HG03060 (cell line): ENCODE measurements at regions not wholly inside any gene's neighbourhood (a gene's known extent, or its start where the extent isn't known, plus 50 kb on each side); places are given as distances from the start of the nearest gene placed in this dataset.

ENCODE experiments used
- ATAC-seq: cut with Tn5 transposase; IDR thresholded peaks from one replicate; pipeline ENCODE4 v1.9.1; 2021; ENCODE audit warnings: low read depth, moderate number of reproducible peaks; ENCODE audit not compliant: unreplicated experiment

DNA sequence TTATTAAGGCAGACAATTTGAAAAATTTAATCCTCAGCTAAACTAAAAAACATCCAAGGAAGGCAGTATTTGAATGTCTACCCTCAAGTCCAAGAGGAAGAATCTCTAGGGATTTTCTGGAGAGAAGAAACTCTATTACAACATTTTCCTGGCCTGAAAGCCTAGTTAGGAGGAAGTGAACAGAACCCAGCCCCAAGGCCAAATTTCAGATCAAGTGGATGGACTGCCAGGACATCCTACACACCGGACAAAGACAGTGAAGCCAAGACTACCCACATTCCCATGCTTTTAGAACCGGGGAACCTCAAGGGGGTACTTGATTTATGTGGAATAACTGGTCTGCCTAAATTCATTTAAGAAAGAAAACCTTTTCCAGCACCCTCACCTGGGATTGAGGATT is 108.9 kb upstream of the MEOX2 start:
- no peak for ATAC-seq

DNA sequence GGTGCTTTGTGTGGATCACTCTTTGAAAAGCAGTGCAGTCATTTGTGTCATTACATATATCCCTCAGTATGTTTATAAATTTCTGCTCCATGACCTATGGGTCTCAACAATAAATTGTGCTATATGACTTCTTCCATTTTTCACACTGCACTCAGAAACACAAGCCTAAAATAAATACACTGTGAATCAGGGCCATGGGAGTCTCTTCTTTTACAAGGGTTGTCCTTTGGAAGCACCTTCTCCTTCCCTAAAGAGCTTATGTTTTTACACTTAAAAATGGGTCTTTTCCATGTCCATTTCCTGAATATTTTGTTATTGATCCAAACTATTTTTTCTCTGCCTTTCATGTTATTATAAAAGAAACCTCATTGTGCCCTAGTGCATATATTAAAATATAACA is 108.3 kb upstream of the MEOX2 start:
- no peak for ATAC-seq

DNA sequence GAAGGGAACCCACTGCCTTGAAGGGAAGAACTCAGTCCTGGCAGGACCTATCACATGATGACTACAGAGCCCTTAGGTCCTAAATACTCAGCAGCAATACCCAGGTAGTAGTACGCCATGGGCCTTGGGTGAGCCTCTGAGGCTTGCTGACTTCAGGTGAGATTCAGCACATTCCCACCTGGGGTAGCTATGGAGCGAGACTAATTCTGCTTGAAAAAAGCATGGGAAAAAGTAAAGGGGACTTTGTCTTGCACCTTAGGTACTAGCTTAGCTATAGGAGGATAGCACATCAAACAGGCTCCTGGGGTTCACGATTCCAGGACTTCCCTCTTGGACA is 98.2 kb upstream of the MEOX2 start:
- no peak for ATAC-seq

DNA sequence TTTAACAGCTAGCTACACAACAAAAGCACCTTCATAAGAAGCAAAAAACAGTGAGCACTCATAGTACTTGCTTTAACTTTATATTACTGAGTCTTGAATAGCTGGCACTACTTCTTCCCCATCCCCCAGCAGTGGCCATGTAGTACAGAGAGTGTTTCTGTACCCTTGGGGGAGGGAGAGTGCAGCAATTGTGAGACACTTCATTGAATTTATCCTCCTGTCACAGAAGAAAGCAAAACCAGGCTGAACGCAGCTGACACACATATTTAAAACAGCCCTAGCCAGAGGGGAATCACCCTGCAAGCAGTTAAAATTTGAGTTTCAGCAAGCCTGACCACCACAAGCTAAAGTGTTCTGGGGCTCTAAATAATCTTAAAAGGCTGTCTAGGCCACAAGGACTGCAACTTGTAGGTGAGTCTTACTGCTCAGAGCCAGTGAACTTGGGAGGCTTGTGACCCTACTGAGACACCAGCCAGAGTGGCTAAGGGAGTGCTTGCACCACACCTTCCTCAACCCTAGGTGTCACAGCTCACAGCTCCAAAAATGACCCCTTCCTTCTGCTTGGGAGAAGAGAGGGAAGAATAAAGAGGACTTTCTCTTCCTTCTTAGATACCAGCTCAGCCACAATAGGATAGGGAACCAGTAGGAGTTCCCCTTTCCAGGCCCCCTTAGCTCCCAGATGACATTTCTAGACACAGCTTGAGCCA is 97.7 kb upstream of the MEOX2 start:
- no peak for ATAC-seq

DNA sequence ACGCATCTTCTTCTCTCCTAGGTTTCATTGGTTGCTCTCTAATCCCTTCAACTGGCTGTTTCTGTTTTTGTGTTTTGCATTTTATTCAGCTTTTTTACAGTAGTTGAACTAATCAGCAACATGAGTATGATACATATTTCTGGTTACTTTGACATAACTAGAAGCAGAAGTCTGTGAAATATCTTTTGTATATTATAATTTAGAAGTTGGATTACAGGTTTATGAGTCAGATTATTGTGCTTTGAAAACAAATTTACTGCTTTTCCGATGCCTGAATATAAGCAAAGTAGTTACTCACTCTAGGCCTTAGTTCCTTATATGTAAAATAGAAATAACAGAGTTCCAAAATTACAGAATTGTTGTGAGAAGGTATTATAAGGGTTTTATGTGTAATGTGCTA is 96.2 kb upstream of the MEOX2 start:
- ATAC-seq, result no peak

DNA sequence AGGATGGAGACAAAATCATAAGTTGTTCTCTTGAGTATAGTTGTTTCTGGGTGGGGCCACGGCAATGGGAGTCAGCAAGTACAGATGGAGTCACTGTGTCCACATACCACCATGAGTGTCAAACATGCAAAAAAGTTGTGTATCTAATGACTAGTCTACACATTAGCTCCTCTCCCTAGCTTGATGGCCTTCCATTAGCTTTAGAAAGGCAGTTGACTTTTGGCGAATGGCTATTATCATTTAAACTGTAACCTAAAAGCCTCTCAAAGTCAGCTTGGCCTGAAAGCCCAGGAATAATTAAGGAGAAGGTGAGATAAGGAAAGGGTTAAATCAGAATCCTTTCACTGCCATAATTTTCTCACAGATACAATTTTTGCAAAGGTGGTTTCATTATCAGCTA is 95.5 kb upstream of the MEOX2 start:
- no peak for ATAC-seq

DNA sequence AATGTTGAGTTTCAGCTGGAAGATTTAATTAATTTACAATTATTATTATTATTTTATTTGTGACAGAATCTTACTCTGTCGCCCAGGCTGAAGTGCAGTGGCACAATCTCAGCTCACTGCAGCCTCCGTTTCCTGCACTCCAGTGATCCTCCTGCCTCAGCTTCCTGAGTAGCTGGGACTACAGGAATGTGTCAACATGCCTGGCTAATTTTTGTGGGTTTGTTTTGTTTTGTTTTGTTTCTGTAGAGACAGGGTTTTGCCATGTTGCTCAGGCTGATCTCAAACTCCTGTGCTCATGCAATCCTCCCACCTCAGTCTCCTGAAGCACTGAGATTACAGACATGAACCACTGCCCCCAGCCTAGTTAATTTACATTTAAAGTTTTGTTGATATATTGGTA is 93.8 kb upstream of the MEOX2 start:
- ATAC-seq, result no peak

DNA sequence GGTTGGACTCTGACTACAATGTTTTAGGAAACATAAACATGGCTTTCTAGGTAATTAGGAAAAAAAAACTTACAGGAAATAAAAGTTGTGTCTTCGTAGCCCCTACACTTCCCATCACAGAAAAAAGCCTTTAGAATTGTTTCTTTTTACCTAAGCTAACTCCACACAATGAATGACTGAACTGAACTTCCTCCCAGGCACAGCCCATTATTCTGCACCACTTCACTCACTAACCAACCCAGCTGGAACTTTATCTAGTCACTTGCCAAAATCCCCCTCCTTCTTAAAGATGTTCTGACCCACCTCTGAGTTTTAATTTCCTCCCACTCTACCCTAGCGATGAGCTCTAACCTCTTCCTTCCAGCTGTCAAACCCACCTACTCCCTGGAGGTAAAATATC is 91.7 kb upstream of the MEOX2 start:
- no peak for ATAC-seq

DNA sequence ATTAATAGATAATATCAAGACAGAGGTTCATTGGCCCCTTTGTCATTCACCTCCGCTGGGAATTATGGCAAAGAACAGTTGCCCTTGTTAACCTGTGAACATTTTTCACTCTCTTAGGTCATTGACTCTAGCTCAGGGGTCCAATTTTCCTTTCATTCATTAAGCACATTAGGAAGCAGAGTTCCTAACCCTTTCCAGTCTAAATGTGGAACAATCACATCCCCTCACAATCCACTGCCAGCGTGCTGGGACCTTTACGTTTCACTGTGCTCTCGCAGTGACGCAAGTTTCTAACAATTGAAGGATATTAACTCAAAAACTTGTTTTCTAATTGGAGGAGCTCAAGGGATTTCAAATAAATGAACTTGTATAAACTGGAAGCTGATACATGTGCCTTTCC is 79.3 kb upstream of the MEOX2 start:
- ATAC-seq, result no peak

DNA sequence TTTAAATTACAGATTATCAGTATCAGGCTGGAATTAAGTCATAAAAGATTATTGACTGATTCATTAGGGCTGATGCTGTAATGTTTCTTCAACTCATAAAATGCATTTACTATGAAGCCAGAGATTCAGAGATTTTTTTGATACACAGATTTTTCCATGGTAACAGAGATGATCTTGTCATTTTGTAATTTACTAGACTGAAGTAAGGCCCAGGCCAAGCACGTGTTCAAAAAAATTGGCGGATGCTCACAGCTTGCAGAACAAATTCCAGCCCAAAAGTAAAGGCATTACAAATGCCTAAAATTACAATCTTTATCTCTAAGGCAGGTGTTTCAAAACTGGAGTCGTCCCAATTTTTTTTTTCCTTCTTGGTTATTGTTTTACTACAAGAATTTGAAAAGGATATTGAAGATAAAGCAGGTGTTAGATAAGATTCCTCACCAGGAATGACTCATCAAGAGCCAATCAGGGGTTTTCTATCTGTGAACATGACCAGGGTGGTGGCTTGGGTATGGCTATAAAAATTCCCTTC is 78.4 kb upstream of the MEOX2 start:
- ATAC-seq, result no peak

DNA sequence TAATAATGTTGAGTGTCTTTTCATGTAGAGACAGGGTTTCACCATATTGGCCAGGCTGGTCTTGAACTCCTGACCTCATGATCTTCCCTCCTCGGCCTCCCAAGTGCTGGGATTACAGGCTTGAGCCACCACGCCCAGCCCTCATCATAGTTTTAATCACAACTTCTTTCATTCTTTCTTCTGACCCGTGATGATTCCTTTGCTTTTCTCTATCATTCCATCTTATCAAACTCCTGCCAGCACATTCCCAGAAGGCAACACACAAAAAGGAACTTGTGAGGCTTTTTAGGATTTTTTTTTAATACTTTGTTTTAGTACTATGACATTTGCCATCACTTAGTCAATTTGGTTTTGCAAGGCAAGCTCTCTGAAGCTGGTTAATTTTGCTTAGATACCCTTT is 77.5 kb upstream of the MEOX2 start:
- no peak for ATAC-seq

DNA sequence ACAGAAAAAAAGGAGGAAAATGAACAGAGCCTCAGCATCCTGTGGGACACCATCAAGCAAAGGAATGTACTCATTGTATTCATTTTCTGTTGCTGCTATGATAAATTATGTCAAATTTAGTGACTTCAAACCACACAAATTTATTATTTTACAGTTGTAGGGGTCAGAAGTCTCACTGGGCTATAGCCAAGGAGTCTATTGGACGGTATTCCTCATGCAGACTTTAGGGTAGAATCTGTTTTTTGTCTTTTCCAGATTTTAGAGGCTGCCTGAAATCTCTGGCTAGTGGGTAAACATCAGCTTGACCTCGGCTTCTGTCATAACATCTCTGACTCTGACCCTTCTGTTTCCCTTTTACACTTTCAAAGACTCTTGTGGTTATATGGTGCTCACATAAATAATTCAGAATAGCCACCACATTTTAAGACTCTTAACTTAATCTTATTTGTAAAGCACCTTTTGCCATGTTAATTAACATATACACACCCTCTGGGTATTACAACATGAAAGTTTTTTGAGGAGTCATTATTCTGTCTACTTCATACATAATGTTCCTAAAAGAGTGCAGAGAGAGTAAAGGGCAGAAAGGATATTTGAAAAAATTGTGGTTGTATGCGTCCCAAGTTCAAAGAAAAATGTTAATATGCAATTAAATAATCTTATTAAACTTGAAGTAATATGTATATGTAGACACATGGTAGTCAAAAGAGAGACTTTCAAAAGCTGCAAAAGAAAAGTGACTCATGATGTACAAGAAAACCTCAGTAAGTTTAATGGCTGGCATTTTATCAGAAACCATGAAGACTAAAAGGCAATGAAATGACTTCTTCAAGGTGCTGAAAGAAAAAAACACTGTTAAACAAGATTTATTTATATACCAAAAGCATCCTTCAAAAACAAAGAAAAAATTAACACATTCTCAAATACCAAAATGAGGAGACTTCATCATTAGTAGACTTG is 70.8 kb upstream of the MEOX2 start:
- ATAC-seq, result no peak

DNA sequence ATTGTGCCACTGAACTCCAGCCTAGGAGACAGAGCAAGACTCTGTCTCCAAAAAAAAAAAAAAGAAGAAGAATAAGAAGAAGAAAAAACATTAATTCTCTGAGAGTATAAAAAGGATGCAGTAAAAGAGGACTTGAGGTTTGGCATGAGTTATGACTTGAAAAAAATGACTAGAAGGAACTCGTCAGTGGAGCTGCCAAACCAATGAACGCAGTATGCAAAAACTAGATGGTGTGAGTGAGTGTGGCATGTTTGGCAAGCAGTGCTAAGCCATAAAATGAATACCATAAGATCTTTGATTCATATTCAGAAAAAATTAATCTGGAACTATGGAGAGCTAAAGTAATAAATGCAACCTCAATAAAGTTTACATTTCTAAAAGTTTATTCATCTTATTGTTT is 68.6 kb upstream of the MEOX2 start:
- ATAC-seq, result no peak

DNA sequence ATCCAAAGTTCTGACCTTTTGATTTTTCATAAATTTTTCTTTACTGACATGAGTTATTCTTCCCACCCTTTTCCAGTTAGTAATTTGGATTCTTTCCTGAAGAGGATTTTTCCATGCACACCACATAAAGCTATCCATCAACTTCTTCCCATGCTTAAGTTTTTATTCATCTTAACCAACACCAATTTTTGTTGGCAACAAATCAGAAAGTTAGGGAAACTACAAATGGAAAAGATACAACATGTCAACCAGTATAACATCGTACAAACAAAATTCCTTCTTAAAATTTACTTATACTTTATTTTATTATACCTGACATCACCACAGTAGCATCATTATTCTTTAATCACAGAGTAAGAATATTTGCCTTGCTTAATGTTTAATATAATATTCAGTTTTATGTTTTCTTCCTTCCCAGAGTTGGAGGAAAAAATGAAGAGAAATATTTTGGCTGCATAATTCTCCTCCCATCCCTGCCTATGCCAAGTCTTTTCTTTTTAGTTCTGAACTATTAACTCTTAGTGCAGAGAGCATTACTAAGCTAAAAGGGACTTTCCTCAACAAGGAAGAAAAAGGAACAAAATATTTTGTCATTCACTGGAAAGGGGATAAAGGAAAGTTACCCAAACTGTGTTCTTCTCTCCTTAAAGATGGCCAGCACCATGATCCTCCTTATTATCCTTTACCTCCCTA is 67.5 kb upstream of the MEOX2 start:
- ATAC-seq, result no peak

DNA sequence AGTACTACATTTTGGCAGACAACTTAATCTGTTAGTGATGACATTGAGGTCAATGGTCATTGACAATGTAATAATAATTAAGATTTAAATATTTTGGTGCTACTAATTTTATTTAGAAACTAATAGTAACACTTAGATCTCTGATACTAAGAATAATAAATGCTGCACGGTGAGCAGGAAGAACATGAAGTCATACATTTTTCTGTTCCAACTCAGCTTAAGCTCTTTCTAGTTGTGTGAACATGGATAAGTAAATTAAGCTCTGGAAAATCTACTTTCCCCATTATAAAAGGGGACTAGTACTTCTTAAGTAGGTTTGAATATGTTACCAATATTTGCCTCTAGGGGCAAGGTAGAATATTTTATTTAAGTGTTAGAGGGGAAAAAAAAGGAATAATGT is 65.9 kb upstream of the MEOX2 start:
- ATAC-seq, result no peak

DNA sequence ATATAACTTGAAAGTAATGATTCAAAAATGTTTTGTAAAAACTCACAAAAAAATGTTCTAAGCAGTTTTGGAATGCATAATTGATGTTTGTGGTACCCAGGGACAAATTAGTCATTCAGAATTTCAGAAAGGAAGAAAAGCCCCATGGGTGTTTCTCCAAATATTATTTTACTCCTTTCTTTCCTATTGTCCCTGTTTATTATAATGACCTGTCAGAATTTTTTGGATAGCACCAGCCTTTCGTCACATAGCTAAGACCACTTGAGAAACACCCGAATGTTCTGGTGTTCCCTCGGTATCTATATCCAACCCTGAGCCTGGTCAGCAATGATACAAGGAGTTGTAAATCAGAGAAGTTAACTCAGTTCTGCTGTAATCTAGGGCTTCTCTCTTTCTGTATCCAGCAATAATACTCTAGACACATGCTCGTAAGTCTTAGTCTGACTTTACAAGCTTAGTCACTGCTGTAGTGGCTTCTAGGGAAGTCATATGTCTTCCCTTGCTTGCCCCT is 64.8 kb upstream of the MEOX2 start:
- no peak for ATAC-seq

DNA sequence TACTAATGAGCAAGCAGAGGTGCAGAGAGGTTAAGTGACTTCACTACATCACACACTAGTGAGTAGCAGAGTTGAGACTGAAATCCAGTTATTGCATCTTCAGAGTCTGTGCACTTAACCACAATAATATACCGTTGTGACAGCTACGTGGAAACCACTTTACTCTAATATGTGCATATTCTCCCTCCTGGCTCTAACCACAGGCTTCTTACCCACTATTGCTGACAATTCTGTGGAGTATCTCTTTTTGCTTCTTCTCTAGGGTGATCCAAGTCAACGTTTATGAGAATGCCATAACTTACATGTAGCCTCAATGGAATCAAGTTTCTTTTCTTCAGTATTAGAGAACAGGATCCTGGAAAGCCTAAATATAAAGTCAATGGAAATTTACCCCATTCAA is 64.2 kb upstream of the MEOX2 start:
- ATAC-seq, result no peak

DNA sequence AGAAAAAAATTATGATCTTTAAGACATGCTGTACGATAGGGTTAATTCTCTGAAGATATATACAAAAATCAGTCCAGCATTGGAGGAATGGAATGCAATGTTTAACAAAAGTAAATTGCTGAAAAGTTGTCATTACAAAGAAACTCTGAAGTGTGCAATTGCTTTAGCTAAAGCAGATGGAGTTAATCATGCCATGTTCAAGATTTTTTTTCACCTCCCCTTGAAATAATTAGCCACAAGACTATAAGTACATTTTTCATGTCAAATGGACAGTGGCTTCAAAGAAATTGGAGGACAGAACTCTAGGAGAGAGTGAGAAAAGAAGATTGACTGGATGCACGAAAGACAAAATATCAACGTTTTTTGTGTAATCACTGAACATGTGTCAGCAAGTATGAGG is 63.1 kb upstream of the MEOX2 start:
- no peak for ATAC-seq

DNA sequence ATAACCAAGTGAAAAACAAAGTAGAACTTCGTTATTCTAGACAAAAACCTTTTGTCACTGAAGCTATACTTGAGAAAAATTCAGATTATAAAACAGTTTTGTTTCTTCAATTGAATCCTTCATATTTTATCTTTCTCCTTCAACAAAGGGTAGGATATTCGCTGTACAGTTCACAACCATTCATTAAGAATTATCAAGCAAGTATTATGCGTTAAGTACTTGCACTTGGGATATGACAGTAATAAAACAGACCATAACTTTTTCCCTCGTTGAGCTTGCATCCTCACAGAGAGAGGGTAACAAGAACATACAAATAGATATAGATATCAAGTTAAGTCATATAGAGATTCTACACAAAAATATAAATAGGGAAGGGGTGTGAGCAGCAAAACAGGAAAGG is 61.2 kb upstream of the MEOX2 start:
- no peak for ATAC-seq

DNA sequence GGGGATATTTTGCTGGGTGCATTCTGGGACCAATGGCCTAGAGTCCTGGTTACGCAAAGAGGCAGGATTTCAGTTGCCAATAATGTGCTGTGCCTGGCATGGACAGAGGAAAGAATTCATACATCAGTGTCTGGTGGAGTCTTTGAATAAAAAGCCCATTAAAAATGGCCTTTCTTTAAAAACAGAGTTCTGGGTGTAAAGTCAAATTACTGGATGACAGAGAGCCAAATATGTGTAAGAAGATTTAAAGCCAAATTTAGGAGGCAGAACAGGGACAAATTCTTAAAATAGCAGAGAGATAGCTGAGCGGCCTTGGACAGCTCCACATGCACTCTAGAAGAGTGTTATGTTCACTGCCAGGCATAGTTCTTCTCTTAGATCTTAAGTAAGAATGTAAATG is 60.8 kb upstream of the MEOX2 start:
- no peak for ATAC-seq

DNA sequence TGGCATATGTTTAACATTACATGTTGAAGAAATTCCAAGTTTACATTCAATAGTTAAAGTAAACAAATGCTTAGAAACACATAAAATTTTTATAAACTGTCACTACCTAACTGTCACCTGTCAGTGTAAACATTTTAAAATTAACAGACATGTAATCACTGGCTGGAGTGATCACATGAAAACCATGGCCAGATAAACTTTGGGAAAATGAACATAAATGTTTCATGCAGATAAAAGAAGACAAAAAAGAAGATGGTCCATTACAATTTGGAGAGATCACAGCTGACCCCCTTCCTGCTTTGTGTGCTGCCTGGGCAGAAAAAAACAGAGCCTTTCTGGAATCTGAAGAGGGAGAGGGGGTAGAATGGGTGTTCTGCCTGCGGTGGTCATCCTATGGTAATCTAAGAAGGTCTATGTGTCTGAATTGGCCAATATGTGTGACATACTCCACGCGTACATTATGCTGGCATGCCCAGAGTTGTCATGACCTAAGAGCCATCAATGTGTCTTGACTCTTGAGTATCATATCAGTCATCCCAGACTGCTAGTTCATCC is 57.5 kb upstream of the MEOX2 start:
- ATAC-seq, result no peak
